ENCODE measurements at regions not wholly inside any gene's neighbourhood (a gene's known extent, or its start where the extent isn't known, plus 50 kb on each side); places are given as distances from the start of the nearest gene placed in this dataset.

DNA sequence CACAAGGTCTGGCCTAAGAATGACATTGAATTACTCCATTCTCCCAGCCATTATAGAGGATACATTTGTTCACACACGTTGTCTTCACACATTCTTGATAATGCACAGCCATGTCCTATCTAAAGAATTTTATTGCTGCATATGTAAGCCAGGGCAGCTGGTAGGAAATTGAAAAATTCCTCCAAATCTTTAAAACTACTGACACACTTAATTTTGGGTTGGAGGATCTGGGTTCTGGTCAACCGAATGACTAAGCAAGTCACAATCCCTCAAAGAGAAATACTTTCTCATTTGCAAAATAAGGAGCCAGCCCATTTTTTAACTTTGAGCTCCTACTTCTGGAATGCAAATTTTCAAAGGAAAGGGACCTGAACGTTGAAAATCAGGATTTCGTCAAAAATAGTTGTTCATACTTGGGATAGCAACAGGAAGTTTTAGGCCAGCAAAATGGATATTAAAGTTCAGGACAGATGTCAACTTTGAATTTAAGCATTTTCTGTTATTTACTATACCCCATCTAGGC lies 638.3 kb downstream of the NTRK3 start:
- peak overlapping the region in 1 of 5 donors; percentile 9 for H3K27ac ChIP-seq
- DNase-seq = no peak
- H3K9me3 ChIP-seq = no peaks in the 10 kb centered on the region
- TF ChIP-seq, protein P1, sequence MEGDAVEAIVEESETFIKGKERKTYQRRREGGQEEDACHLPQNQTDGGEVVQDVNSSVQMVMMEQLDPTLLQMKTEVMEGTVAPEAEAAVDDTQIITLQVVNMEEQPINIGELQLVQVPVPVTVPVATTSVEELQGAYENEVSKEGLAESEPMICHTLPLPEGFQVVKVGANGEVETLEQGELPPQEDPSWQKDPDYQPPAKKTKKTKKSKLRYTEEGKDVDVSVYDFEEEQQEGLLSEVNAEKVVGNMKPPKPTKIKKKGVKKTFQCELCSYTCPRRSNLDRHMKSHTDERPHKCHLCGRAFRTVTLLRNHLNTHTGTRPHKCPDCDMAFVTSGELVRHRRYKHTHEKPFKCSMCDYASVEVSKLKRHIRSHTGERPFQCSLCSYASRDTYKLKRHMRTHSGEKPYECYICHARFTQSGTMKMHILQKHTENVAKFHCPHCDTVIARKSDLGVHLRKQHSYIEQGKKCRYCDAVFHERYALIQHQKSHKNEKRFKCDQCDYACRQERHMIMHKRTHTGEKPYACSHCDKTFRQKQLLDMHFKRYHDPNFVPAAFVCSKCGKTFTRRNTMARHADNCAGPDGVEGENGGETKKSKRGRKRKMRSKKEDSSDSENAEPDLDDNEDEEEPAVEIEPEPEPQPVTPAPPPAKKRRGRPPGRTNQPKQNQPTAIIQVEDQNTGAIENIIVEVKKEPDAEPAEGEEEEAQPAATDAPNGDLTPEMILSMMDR (IDR thresholded peaks at IDR 0.05) = no peak
- TF ChIP-seq POLR2AphosphoS5 (IDR thresholded peaks at IDR 0.05) = no peak
- no peak for TF ChIP-seq POLR2A (IDR thresholded peaks at IDR 0.05)
- 77 to 84% (median 81%) methylated on average over 4 of the region's 4 CpGs for WGBS, 5 donors
- H3K4me3 ChIP-seq = no peak overlapping the region
- no peaks in the 10 kb centered on the region for H3K27me3 ChIP-seq
- no peaks in the 10 kb centered on the region for H3K36me3 ChIP-seq
- intact Hi-C loops (cut with DNase I; ENCODE audit: low total_unique reads) = no loop called here
- peaks cover 0 to 10% (median 0%) of the 10 kb centered on the region in 4 donors for H3K4me1 ChIP-seq

DNA sequence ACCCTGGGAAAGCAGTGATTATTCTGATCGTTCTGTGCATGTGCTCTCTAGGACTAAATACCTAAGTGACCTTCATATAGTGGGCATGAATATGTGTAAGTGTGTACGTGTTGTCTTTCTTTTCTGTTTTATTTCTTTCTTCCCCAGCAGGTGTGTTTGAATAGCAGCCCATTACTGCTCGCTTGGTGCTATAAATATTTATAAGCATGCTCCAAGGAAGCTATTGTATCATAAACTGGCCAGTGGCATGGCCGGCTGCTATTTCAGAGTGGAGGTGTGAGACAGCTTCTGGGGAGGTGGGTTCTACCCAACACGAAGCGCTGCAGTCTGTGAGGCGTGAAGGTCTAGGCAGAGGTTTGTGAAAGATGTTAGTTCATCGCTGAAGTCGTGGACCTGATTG lies 641.8 kb downstream of the NTRK3 start:
- no peak overlapping the region for H3K4me3 ChIP-seq
- WGBS, 5 donors = 76 to 82% (median 81%) methylated on average over 9 of the region's 9 CpGs
- DNase-seq = no peak
- intact Hi-C loops (cut with DNase I; ENCODE audit: low total_unique reads) = no loop called here
- no peak overlapping the region for H3K27ac ChIP-seq
- TF ChIP-seq POLR2A (IDR thresholded peaks at IDR 0.05) = no peak
- no peak for TF ChIP-seq POLR2AphosphoS5 (IDR thresholded peaks at IDR 0.05)
- no peak for TF ChIP-seq EP300 (IDR thresholded peaks at IDR 0.05)
- TF ChIP-seq, protein P1 (IDR thresholded peaks at IDR 0.05) = no peak
- no peaks in the 10 kb centered on the region for H3K27me3 ChIP-seq
- H3K36me3 ChIP-seq = no peaks in the 10 kb centered on the region
- peaks cover 0 to 10% (median 0%) of the 10 kb centered on the region in 4 donors for H3K4me1 ChIP-seq
- no peaks in the 10 kb centered on the region for H3K9me3 ChIP-seq

DNA sequence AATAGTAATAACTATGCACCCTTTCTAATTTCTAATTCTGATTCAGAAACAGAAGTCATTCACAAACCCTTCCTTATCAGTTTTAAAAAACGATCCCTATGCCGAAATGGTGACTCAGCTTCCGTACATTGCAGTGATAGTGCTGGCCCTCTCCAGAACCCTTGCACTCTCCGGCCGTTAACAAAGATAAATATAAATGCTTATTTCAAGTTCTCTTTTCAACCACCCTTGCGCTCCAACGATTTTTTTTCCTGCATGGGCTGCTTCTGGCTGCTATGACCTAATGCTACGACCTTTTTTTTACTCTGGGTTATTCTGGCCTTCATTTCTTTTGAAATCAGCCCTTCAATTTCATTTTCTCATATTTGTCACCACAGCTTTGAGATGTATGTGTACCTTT lies 646.2 kb downstream of the NTRK3 start:
- intact Hi-C loops (cut with DNase I; ENCODE audit: low total_unique reads) = no loop called here
- no peaks in the 10 kb centered on the region for H3K27me3 ChIP-seq
- H3K4me1 ChIP-seq = no peaks in the 10 kb centered on the region
- H3K36me3 ChIP-seq = no peaks in the 10 kb centered on the region
- TF ChIP-seq POLR2A (IDR thresholded peaks at IDR 0.05) (no peak), POLR2AphosphoS5 (IDR thresholded peaks at IDR 0.05) (no peak), EP300 (IDR thresholded peaks at IDR 0.05) (no peak)
- TF ChIP-seq, protein P1 (IDR thresholded peaks at IDR 0.05) = no peak
- H3K4me3 ChIP-seq = no peak overlapping the region
- H3K27ac ChIP-seq = no peak overlapping the region
- H3K9me3 ChIP-seq = no peaks in the 10 kb centered on the region
- WGBS, 5 donors = 53 to 69% (median 58%) methylated on average over 8 of the region's 8 CpGs
- no peak for DNase-seq

DNA sequence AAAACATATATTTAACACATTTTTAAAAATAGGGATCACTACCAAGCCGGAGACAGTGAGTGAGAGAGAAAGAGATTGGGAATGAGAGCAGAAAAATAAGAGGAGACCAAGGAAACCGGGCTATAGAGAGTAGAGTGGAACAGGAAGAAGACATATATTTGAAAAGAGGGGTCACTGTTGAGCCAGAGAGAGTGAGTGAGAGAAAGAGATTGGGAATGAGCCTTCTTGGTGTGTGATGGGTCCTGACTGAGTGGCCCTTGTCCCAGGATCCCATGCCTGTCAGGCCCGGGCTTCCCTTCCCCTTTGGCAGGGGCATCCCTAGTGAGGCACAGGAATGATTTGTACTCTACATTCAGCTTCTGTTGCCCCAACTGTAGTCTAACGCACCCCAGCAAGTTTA lies 646.6 kb downstream of the NTRK3 start:
- Histone ChIP-seq H3K4me3 (no peak overlapping the region), H3K4me1 (no peaks in the 10 kb centered on the region), H3K9me3 (no peaks in the 10 kb centered on the region), H3K27me3 (no peaks in the 10 kb centered on the region), H3K36me3 (no peaks in the 10 kb centered on the region), H3K27ac (no peak overlapping the region)
- no peak for TF ChIP-seq EP300 (IDR thresholded peaks at IDR 0.05)
- TF ChIP-seq POLR2A (IDR thresholded peaks at IDR 0.05) = no peak
- TF ChIP-seq, protein P1 (IDR thresholded peaks at IDR 0.05) = no peak
- TF ChIP-seq POLR2AphosphoS5 (IDR thresholded peaks at IDR 0.05) = no peak
- 64 to 78% (median 74%) methylated on average over 4 of the region's 4 CpGs for WGBS, 5 donors
- DNase-seq = no peak
- intact Hi-C loops (cut with DNase I; ENCODE audit: low total_unique reads) = no loop called here
